Mesenchymal stem cell (in vitro differentiated cells and primary cell): ENCODE measurements at regions not wholly inside any gene's neighbourhood (a gene's known extent, or its start where the extent isn't known, plus 50 kb on each side); places are given as distances from the start of the nearest gene placed in this dataset.

Experiments used
- DNase-seq: peaks from one replicate; pipeline ENCODE4 v3.0.0-alpha.2; 2013
- H2AFZ ChIP-seq: one replicate; pipeline ENCODE4 v1.6.1; 2013; ENCODE audit warnings: low read depth, mild to moderate bottlenecking, control low read depth, inconsistent platforms, low read length, moderate library complexity
- H2AK5ac ChIP-seq: 2 replicates; pipeline ENCODE4 v1.6.1; 2013; ENCODE audit warnings: low read length, moderate library complexity, mild to moderate bottlenecking, inconsistent platforms; ENCODE audit not compliant: severe bottlenecking
- H2BK120ac ChIP-seq: one replicate; pipeline ENCODE4 v1.6.1; 2013; ENCODE audit warnings: low read depth, mild to moderate bottlenecking, inconsistent platforms, low read length, moderate library complexity
- H2BK12ac ChIP-seq, 2 experiments: one replicate each; pipeline ENCODE4 v1.6.1; 2013; ENCODE audit warnings: inconsistent platforms in 2 of 2, low read length in 2 of 2, mild to moderate bottlenecking in 2 of 2, moderate library complexity in 2 of 2, control low read depth in 1 of 2
- H2BK15ac ChIP-seq: one replicate; pipeline ENCODE4 v1.6.1; 2013; ENCODE audit warnings: mild to moderate bottlenecking, low read depth, inconsistent platforms; ENCODE audit not compliant: poor library complexity, severe bottlenecking
- H2BK5ac ChIP-seq: 2 replicates; pipeline ENCODE4 v1.6.1; 2013; ENCODE audit warnings: low read depth, mild to moderate bottlenecking, low read length, control low read depth, inconsistent platforms; ENCODE audit not compliant: poor library complexity, severe bottlenecking
- H3K14ac ChIP-seq, 2 experiments: one replicate each; pipeline ENCODE4 v1.6.1; 2013; ENCODE audit warnings: inconsistent platforms in 2 of 2, low read length in 2 of 2, control low read depth in 1 of 2, mild to moderate bottlenecking in 1 of 2, moderate library complexity in 1 of 2
- H3K18ac ChIP-seq, 2 experiments: one replicate each; pipeline ENCODE4 v1.6.1; 2013; ENCODE audit warnings: inconsistent platforms in 2 of 2, low read length in 2 of 2, control low read depth in 1 of 2, low read depth in 1 of 2, mild to moderate bottlenecking in 1 of 2
- H3K23ac ChIP-seq, 2 experiments: one replicate each; pipeline ENCODE4 v1.6.1; 2013; ENCODE audit warnings: inconsistent platforms in 2 of 2, low read length in 2 of 2, mild to moderate bottlenecking in 2 of 2, moderate library complexity in 2 of 2, control low read depth in 1 of 2
- H3K27ac ChIP-seq: 2 replicates; pipeline ENCODE4 v1.5.1; 2013; ENCODE audit warnings: mild to moderate bottlenecking, moderate library complexity, low read length, control low read depth, inconsistent platforms; ENCODE audit not compliant: poor library complexity, severe bottlenecking
- H3K27me3 ChIP-seq, 2 experiments: 2 replicates each; pipeline versions ENCODE4 v1.6.1 to v1.7.0; 2013; ENCODE audit warnings: low read length in 2 of 2, mild to moderate bottlenecking in 2 of 2, moderate library complexity in 2 of 2, control low read depth in 1 of 2, inconsistent platforms in 1 of 2; ENCODE audit not compliant: control insufficient read depth in 1 of 2, insufficient read depth in 1 of 2
- H3K36me3 ChIP-seq, 2 experiments: 2 replicates each; pipeline versions ENCODE4 v1.6.1 to v1.7.0; 2013; ENCODE audit warnings: low read length in 2 of 2, control low read depth in 1 of 2, inconsistent platforms in 1 of 2, low read depth in 1 of 2, mild to moderate bottlenecking in 1 of 2; ENCODE audit not compliant: insufficient read depth in 2 of 2, control insufficient read depth in 1 of 2
- H3K4ac ChIP-seq, 2 experiments: one replicate each; pipeline ENCODE4 v1.6.1; 2013; ENCODE audit warnings: inconsistent platforms in 2 of 2, low read length in 2 of 2, mild to moderate bottlenecking in 2 of 2, moderate library complexity in 2 of 2, control low read depth in 1 of 2, low read depth in 1 of 2
- H3K4me1 ChIP-seq: 2 replicates; pipeline ENCODE4 v1.6.1; 2013; ENCODE audit warnings: low read depth, low read length, control low read depth; ENCODE audit not compliant: control insufficient read depth, insufficient read depth
- H3K4me2 ChIP-seq: 2 replicates; pipeline ENCODE4 v1.6.1; 2013; ENCODE audit warnings: low read length, mild to moderate bottlenecking, inconsistent platforms; ENCODE audit not compliant: poor library complexity, severe bottlenecking
- H3K4me3 ChIP-seq, 2 experiments: 2 replicates each; pipeline versions ENCODE4 v1.5.1 to v1.7.0; 2013; ENCODE audit warnings: low read length in 2 of 2, mild to moderate bottlenecking in 2 of 2, control low read depth in 1 of 2, low read depth in 1 of 2; ENCODE audit not compliant: insufficient read depth in 1 of 2
- H3K79me1 ChIP-seq: replicated peaks from 2 replicates; pipeline ENCODE4 v1.6.1; 2013; ENCODE audit warnings: mild to moderate bottlenecking, control low read depth, low read length, inconsistent platforms; ENCODE audit not compliant: poor library complexity, severe bottlenecking
- H3K9ac ChIP-seq: 2 replicates; pipeline ENCODE4 v1.7.0; 2013; ENCODE audit warnings: mild to moderate bottlenecking, low read length, moderate library complexity
- H3K9me3 ChIP-seq: 2 replicates; pipeline ENCODE4 v1.7.0; 2013; ENCODE audit warnings: mild to moderate bottlenecking, low read length; ENCODE audit not compliant: control insufficient read depth
- H4K8ac ChIP-seq: one replicate; pipeline ENCODE4 v1.6.1; 2013; ENCODE audit warnings: inconsistent platforms, mild to moderate bottlenecking, low read length, moderate library complexity
- H4K91ac ChIP-seq: one replicate; pipeline ENCODE4 v1.6.1; 2013; ENCODE audit warnings: mild to moderate bottlenecking, low read length, inconsistent platforms
- WGBS: methylation state at CpG from one replicate; pipeline ENCODE4 v1.1.7; 2013; ENCODE audit warnings: mixed read lengths; 5-methylcytosine and 5-hydroxymethylcytosine counted together

GRCh38 chr11:134760299-134760698 lies 348.3 kb upstream of the B3GAT1 start:
- H3K79me1 ChIP-seq, result no peaks in the 10 kb centered on the region
- H2BK120ac ChIP-seq, result no peak overlapping the region
- H4K91ac ChIP-seq, result no peak overlapping the region
- no peak overlapping the region for H3K14ac ChIP-seq
- no peak overlapping the region for H2BK12ac ChIP-seq
- H3K4me2 ChIP-seq, result no peak overlapping the region
- no peak overlapping the region for H4K8ac ChIP-seq
- H2AFZ ChIP-seq, result no peak overlapping the region
- H3K4ac ChIP-seq, result no peak overlapping the region
- H3K36me3 ChIP-seq, result no peaks in the 10 kb centered on the region
- no peaks in the 10 kb centered on the region for H3K9me3 ChIP-seq
- DNase-seq, result no peak
- no peak overlapping the region for H2BK5ac ChIP-seq
- H3K27me3 ChIP-seq, result no peaks in the 10 kb centered on the region
- no peaks in the 10 kb centered on the region for H3K4me1 ChIP-seq
- no peak overlapping the region for H2AK5ac ChIP-seq
- no peak overlapping the region for H3K9ac ChIP-seq
- no peak overlapping the region for H2BK15ac ChIP-seq
- H3K4me3 ChIP-seq, result no peak overlapping the region
- no peak overlapping the region for H3K18ac ChIP-seq
- H3K27ac ChIP-seq, result no peak overlapping the region
- no peak overlapping the region for H3K23ac ChIP-seq
- 82% methylated on average over 10 of the region's 12 CpGs for WGBS

- H2AFZ ChIP-seq, result no peak overlapping the region
- H3K14ac ChIP-seq, result no peak overlapping the region
- no peak overlapping the region for H3K23ac ChIP-seq
- no peaks in the 10 kb centered on the region for H3K79me1 ChIP-seq
- no peak overlapping the region for H4K91ac ChIP-seq
- H2AK5ac ChIP-seq, result no peak overlapping the region
- H3K4me2 ChIP-seq, result no peak overlapping the region
- no peak overlapping the region for H2BK15ac ChIP-seq
- no peaks in the 10 kb centered on the region for H3K27me3 ChIP-seq
- H2BK120ac ChIP-seq, result no peak overlapping the region
- 73% methylated on average over 10 of the region's 11 CpGs for WGBS
- DNase-seq, result no peak
- H3K9me3 ChIP-seq, result no peaks in the 10 kb centered on the region
- no peak overlapping the region for H2BK12ac ChIP-seq
- no peaks in the 10 kb centered on the region for H3K36me3 ChIP-seq
- H2BK5ac ChIP-seq, result no peak overlapping the region
- H3K4ac ChIP-seq, result no peak overlapping the region
- H3K4me1 ChIP-seq, result no peaks in the 10 kb centered on the region
- H3K4me3 ChIP-seq, result no peak overlapping the region
- no peak overlapping the region for H3K18ac ChIP-seq
- no peak overlapping the region for H3K27ac ChIP-seq
- H4K8ac ChIP-seq, result no peak overlapping the region
- no peak overlapping the region for H3K9ac ChIP-seq
Measured at GRCh38 chr11:134759855-134760254, 347.8 kb upstream of the B3GAT1 start.

- H3K14ac ChIP-seq, result no peak overlapping the region
- no peak for DNase-seq
- H3K27ac ChIP-seq, result no peak overlapping the region
- no peak overlapping the region for H2BK120ac ChIP-seq
- H3K4ac ChIP-seq, result no peak overlapping the region
- no peak overlapping the region for H3K4me3 ChIP-seq
- H2BK5ac ChIP-seq, result no peak overlapping the region
- H3K23ac ChIP-seq, result no peak overlapping the region
- no peak overlapping the region for H3K4me2 ChIP-seq
- H3K36me3 ChIP-seq, result no peaks in the 10 kb centered on the region
- no peak overlapping the region for H2AK5ac ChIP-seq
- H4K91ac ChIP-seq, result no peak overlapping the region
- H2AFZ ChIP-seq, result no peak overlapping the region
- no peaks in the 10 kb centered on the region for H3K9me3 ChIP-seq
- H3K4me1 ChIP-seq, result no peaks in the 10 kb centered on the region
- H3K9ac ChIP-seq, result no peak overlapping the region
- no peak overlapping the region for H4K8ac ChIP-seq
- WGBS, result 71% methylated on average over 11 of the region's 11 CpGs
- no peak overlapping the region for H2BK12ac ChIP-seq
- H3K18ac ChIP-seq, result no peak overlapping the region
- no peak overlapping the region for H2BK15ac ChIP-seq
- no peaks in the 10 kb centered on the region for H3K79me1 ChIP-seq
- no peaks in the 10 kb centered on the region for H3K27me3 ChIP-seq
Measured at GRCh38 chr11:134759274-134759673, 347.2 kb upstream of the B3GAT1 start.

- 83% methylated on average over 9 of the region's 10 CpGs for whole genome bisulfite sequencing
- Histone ChIP-seq H3K9me3 (no peaks in the 10 kb centered on the region), H2AK5ac (no peak overlapping the region), H4K91ac (no peak overlapping the region), H3K23ac (no peak overlapping the region), H3K27me3 (no peaks in the 10 kb centered on the region), H3K9ac (no peak overlapping the region), H3K27ac (no peak overlapping the region), H4K8ac (no peak overlapping the region), H3K4ac (no peak overlapping the region), H3K4me2 (no peak overlapping the region), H2AFZ (no peak overlapping the region), H2BK15ac (no peak overlapping the region), H3K36me3 (no peaks in the 10 kb centered on the region), H3K18ac (no peak overlapping the region), H2BK120ac (no peak overlapping the region), H3K4me1 (no peaks in the 10 kb centered on the region), H2BK5ac (no peak overlapping the region), H2BK12ac (no peak overlapping the region), H3K4me3 (no peak overlapping the region), H3K14ac (no peak overlapping the region), H3K79me1 (no peaks in the 10 kb centered on the region)
- no peak for DNase-seq
Measured at GRCh38 chr11:134758342-134758931, 346.4 kb upstream of the B3GAT1 start.
